ENCODE measurements at regions not wholly inside any gene's neighbourhood (a gene's known extent, or its start where the extent isn't known, plus 50 kb on each side); places are given as distances from the start of the nearest gene placed in this dataset.

DNA sequence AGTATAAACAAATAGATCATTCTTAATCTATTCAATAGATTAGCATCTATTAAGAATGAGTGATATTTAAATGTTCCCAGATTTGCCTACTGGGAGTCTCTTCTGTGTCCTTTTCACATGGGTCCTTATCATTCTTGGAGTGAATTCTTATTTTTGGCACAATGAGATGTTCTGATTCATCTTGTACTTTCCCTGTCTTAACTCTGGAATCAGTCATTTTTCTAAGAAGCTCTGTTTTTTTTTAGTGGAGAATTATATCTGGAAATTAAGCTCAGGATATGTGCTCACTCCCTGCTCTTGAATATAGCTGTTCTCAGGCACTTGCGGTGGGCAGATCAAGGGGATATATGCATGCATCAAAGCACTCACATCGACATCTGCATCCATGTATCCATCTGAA lies 625.3 kb upstream of the HS3ST1 start:
- Histone ChIP-seq H3K4me1 (ENCODE audit: control insufficient read depth in 1 of 2, insufficient read depth in 2 of 2, low read length in 2 of 2) (no peaks in the 10 kb centered on the region), H3K9ac (ENCODE audit: insufficient read depth, low read length, poor library complexity, severe bottlenecking) (no peak overlapping the region), H3K9me3 (replicated peaks in 1 of 2; ENCODE audit: control insufficient read depth in 1 of 2, insufficient read depth in 1 of 2, low read length in 2 of 2) (no peaks in the 10 kb centered on the region), H3K27me3 (ENCODE audit: control insufficient read depth in 2 of 2, insufficient read depth in 2 of 2, low read length in 2 of 2) (no peaks in the 10 kb centered on the region), H3K36me3 (replicated peaks in 1 of 2; ENCODE audit: control insufficient read depth in 1 of 2, insufficient read depth in 2 of 2, low read length in 2 of 2) (no peaks in the 10 kb centered on the region), H3K4me3 (replicated peaks in 1 of 3; ENCODE audit: low read depth in 2 of 3, low read length in 3 of 3) (no peak overlapping the region), H3K79me2 (ENCODE audit: insufficient read depth, low read length) (no peaks in the 10 kb centered on the region), H3K4me2 (replicated peaks; ENCODE audit: extremely low read depth, low read length, poor library complexity, severe bottlenecking) (no peak overlapping the region), H4K20me1 (ENCODE audit: insufficient read depth, low read length) (no peaks in the 10 kb centered on the region), H2AFZ (ENCODE audit: insufficient read depth, low read depth, low read length, poor library complexity, severe bottlenecking) (no peak overlapping the region), H3K27ac (ENCODE audit: low read depth in 1 of 2, low read length in 2 of 2) (no peak overlapping the region)
- TF ChIP-seq, protein P1, sequence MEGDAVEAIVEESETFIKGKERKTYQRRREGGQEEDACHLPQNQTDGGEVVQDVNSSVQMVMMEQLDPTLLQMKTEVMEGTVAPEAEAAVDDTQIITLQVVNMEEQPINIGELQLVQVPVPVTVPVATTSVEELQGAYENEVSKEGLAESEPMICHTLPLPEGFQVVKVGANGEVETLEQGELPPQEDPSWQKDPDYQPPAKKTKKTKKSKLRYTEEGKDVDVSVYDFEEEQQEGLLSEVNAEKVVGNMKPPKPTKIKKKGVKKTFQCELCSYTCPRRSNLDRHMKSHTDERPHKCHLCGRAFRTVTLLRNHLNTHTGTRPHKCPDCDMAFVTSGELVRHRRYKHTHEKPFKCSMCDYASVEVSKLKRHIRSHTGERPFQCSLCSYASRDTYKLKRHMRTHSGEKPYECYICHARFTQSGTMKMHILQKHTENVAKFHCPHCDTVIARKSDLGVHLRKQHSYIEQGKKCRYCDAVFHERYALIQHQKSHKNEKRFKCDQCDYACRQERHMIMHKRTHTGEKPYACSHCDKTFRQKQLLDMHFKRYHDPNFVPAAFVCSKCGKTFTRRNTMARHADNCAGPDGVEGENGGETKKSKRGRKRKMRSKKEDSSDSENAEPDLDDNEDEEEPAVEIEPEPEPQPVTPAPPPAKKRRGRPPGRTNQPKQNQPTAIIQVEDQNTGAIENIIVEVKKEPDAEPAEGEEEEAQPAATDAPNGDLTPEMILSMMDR (IDR thresholded peaks at IDR 0.05), result no peak
- DNase-seq, result no peak
- no peak overlapping the region for H3K4me3 Mint-ChIP-seq
- peaks cover 0 to 11% (median 0%) of the 10 kb centered on the region in 7 donors for H3K9me3 Mint-ChIP-seq
- H3K36me3 Mint-ChIP-seq, result no peaks in the 10 kb centered on the region
- H3K27ac Mint-ChIP-seq, result no peak overlapping the region
- no peaks in the 10 kb centered on the region for H3K4me1 Mint-ChIP-seq
- intact Hi-C loops (cut with micrococcal nuclease), result no loop called here
- peaks cover 0 to 4% (median 2%) of the 10 kb centered on the region in 3 donors for H3K27me3 Mint-ChIP-seq (ENCODE audit: low read depth in 3 of 3)
- 92% methylated on average over 2 of the region's 2 CpGs for WGBS (ENCODE audit: insufficient coverage)

DNA sequence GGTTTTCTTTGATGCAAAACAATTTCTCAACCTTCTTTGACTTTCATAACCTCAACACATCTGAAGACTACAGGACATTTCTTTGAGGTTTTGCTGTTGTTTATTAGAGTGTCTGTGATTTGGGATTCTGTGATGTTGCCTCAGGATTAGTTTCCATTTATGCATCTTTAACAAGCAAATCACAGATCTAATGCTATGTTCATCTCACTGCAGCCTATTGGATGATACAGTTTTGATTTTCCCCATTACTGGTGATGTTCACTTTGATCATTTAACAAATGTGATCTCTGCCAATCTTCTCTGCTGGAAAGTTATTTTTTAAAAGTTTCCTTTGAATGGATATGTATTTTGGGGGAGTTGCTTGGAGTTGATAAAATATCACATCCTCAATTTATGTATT lies 624.9 kb upstream of the HS3ST1 start:
- TF ChIP-seq, protein P1 (IDR thresholded peaks at IDR 0.05), result no peak
- H3K9ac ChIP-seq (ENCODE audit: insufficient read depth, low read length, poor library complexity, severe bottlenecking), result no peak overlapping the region
- no peak for DNase-seq
- no peaks in the 10 kb centered on the region for H3K36me3 Mint-ChIP-seq
- H3K4me2 ChIP-seq (replicated peaks; ENCODE audit: extremely low read depth, low read length, poor library complexity, severe bottlenecking), result no peak overlapping the region
- H4K20me1 ChIP-seq (ENCODE audit: insufficient read depth, low read length), result no peaks in the 10 kb centered on the region
- H3K27ac Mint-ChIP-seq, result no peak overlapping the region
- no peaks in the 10 kb centered on the region for H3K4me1 Mint-ChIP-seq
- H3K4me1 ChIP-seq (ENCODE audit: control insufficient read depth in 1 of 2, insufficient read depth in 2 of 2, low read length in 2 of 2), result no peaks in the 10 kb centered on the region
- H3K9me3 Mint-ChIP-seq, result peaks cover 0 to 11% (median 0%) of the 10 kb centered on the region in 7 donors
- no peaks in the 10 kb centered on the region for H3K27me3 ChIP-seq (ENCODE audit: control insufficient read depth in 2 of 2, insufficient read depth in 2 of 2, low read length in 2 of 2)
- H3K79me2 ChIP-seq (ENCODE audit: insufficient read depth, low read length), result no peaks in the 10 kb centered on the region
- no peaks in the 10 kb centered on the region for H3K36me3 ChIP-seq (replicated peaks in 1 of 2; ENCODE audit: control insufficient read depth in 1 of 2, insufficient read depth in 2 of 2, low read length in 2 of 2)
- H3K27me3 Mint-ChIP-seq (ENCODE audit: low read depth in 3 of 3), result peaks cover 0 to 4% (median 2%) of the 10 kb centered on the region in 3 donors
- no peak overlapping the region for H2AFZ ChIP-seq (ENCODE audit: insufficient read depth, low read depth, low read length, poor library complexity, severe bottlenecking)
- no peaks in the 10 kb centered on the region for H3K9me3 ChIP-seq (replicated peaks in 1 of 2; ENCODE audit: control insufficient read depth in 1 of 2, insufficient read depth in 1 of 2, low read length in 2 of 2)
- intact Hi-C loops (cut with micrococcal nuclease), result no loop called here
- no peak overlapping the region for H3K4me3 Mint-ChIP-seq
- no peak overlapping the region for H3K4me3 ChIP-seq (replicated peaks in 1 of 3; ENCODE audit: low read depth in 2 of 3, low read length in 3 of 3)
- H3K27ac ChIP-seq (ENCODE audit: low read depth in 1 of 2, low read length in 2 of 2), result no peak overlapping the region
